Upper lobe of left lung (tissue), 4 donors: ENCODE measurements at regions not wholly inside any gene's neighbourhood (a gene's known extent, or its start where the extent isn't known, plus 50 kb on each side); places are given as distances from the start of the nearest gene placed in this dataset.

Experiments used
- CTCF ChIP-seq, 6 experiments: fragments of 450-650 bp in 4 of 6; fragments of 200-600 bp in 2 of 6; sonication (generic) in 2 of 6; IDR thresholded peaks; one replicate each; pipeline ENCODE4 v1.5.1; 2016 to 2019; ENCODE audit warnings: antibody characterized with exemption in 6 of 6
- EP300 ChIP-seq, 4 donors: sonication (generic); formaldehyde crosslinking; IDR thresholded peaks; one replicate each; pipeline ENCODE4 v1.5.1; 2017; ENCODE audit warnings: antibody characterized with exemption in 4 of 4, control low read depth in 2 of 4
- POLR2A ChIP-seq, 4 donors: fragments of 450-650 bp; IDR thresholded peaks; one replicate each; pipeline ENCODE4 v1.5.1; 2016 to 2017; ENCODE audit warnings: antibody characterized with exemption in 4 of 4, mild to moderate bottlenecking in 2 of 4

- TF ChIP-seq CTCF (IDR thresholded peaks at IDR 0.05) (no peak), EP300 (IDR thresholded peaks at IDR 0.05) (no peak), POLR2A (IDR thresholded peaks at IDR 0.05) (no peak)
Observed at GRCh38 chr4:170581322-170581721, 491.6 kb upstream of the AADAT start.
